CD14-positive monocyte (primary cell): ENCODE measurements at regions not wholly inside any gene's neighbourhood (a gene's known extent, or its start where the extent isn't known, plus 50 kb on each side); places are given as distances from the start of the nearest gene placed in this dataset.

ENCODE experiments used
- DNase-seq, 3 donors: peaks; one replicate each; pipeline ENCODE4 v3.0.0-alpha.2; 2011 to 2022
- H2AFZ ChIP-seq: 2 replicates; pipeline ENCODE4 v1.6.0; 2012; ENCODE audit warnings: mild to moderate bottlenecking, low read depth, low read length, inconsistent platforms; ENCODE audit not compliant: insufficient read depth, poor library complexity, severe bottlenecking
- H3K27ac ChIP-seq, 2 donors: 1 replicate in 1 of 2; 2 replicates in 1 of 2; pipeline ENCODE4 v1.5.1; 2012 to 2013; ENCODE audit warnings: low read length in 2 of 2, control low read depth in 1 of 2, inconsistent platforms in 1 of 2, low read depth in 1 of 2, mild to moderate bottlenecking in 1 of 2
- H3K27me3 ChIP-seq, 2 donors: one replicate each; pipeline versions ENCODE4 v1.6.0 to v1.6.1; 2011 to 2013; ENCODE audit warnings: low read length in 2 of 2; ENCODE audit not compliant: control insufficient read depth in 2 of 2, insufficient read depth in 2 of 2
- H3K36me3 ChIP-seq, 2 donors: replicated peaks in 1 of 2; 1 replicate in 1 of 2; 2 replicates in 1 of 2; pipeline versions ENCODE4 v1.5.1 to v1.6.1; 2012 to 2013; ENCODE audit warnings: low read length in 2 of 2, control low read depth in 1 of 2, inconsistent platforms in 1 of 2, mild to moderate bottlenecking in 1 of 2; ENCODE audit not compliant: insufficient read depth in 2 of 2, control insufficient read depth in 1 of 2
- H3K4me1 ChIP-seq, 2 donors: 1 replicate in 1 of 2; 2 replicates in 1 of 2; pipeline versions ENCODE4 v1.5.1 to v1.6.1; 2012 to 2013; ENCODE audit warnings: low read length in 2 of 2, control low read depth in 1 of 2, inconsistent platforms in 1 of 2, mild to moderate bottlenecking in 1 of 2, moderate library complexity in 1 of 2; ENCODE audit not compliant: insufficient read depth in 2 of 2, control insufficient read depth in 1 of 2
- H3K4me2 ChIP-seq: replicated peaks from 2 replicates; pipeline ENCODE3; 2012; ENCODE audit warnings: low read length, moderate library complexity, mild to moderate bottlenecking; ENCODE audit not compliant: poor library complexity, severe bottlenecking; ENCODE audit errors: extremely low read depth
- H3K4me3 ChIP-seq, 3 experiments: fragments of 200-600 bp in 1 of 3; sonication (generic) in 1 of 3; replicated peaks in 1 of 3; 1 replicate in 2 of 3; 2 replicates in 1 of 3; pipeline ENCODE4 v1.5.1; 2011 to 2013; ENCODE audit warnings: low read length in 3 of 3, mild to moderate bottlenecking in 3 of 3, control low read depth in 2 of 3, low read depth in 2 of 3, inconsistent platforms in 1 of 3, moderate library complexity in 1 of 3
- H3K79me2 ChIP-seq: 2 replicates; pipeline ENCODE4 v1.6.0; 2012; ENCODE audit warnings: mild to moderate bottlenecking, control low read depth, inconsistent platforms, low read length, moderate library complexity; ENCODE audit not compliant: insufficient read depth
- H3K9ac ChIP-seq: 2 replicates; pipeline ENCODE4 v1.6.0; 2017; ENCODE audit warnings: low read length, mild to moderate bottlenecking; ENCODE audit not compliant: insufficient read depth, poor library complexity, severe bottlenecking
- H3K9me3 ChIP-seq, 2 donors: replicated peaks in 1 of 2; 1 replicate in 1 of 2; 2 replicates in 1 of 2; pipeline versions ENCODE4 v1.5.1 to v1.6.1; 2012 to 2013; ENCODE audit warnings: low read length in 2 of 2, control low read depth in 1 of 2; ENCODE audit not compliant: control insufficient read depth in 1 of 2, insufficient read depth in 1 of 2
- H4K20me1 ChIP-seq: 2 replicates; pipeline ENCODE4 v1.6.0; 2012; ENCODE audit warnings: mild to moderate bottlenecking, low read length, control low read depth, moderate library complexity; ENCODE audit not compliant: insufficient read depth
- H3K27ac Mint-ChIP-seq, 7 donors: one replicate each; pipeline ENCODE4 v1.8.0; 2020; ENCODE audit warnings: mild to moderate bottlenecking in 7 of 7, mixed read lengths in 7 of 7, moderate library complexity in 6 of 7, inconsistent platforms in 2 of 7
- H3K27me3 Mint-ChIP-seq, 3 donors: one replicate each; pipeline ENCODE4 v1.8.0; 2021 to 2022; ENCODE audit warnings: low read depth in 3 of 3, mild to moderate bottlenecking in 3 of 3, mixed read lengths in 3 of 3, moderate library complexity in 3 of 3, inconsistent platforms in 1 of 3
- H3K36me3 Mint-ChIP-seq, 2 donors: one replicate each; pipeline ENCODE4 v1.8.0; 2020; ENCODE audit warnings: mixed read lengths in 2 of 2, inconsistent platforms in 1 of 2, mild to moderate bottlenecking in 1 of 2
- H3K4me1 Mint-ChIP-seq: one replicate; pipeline ENCODE4 v1.8.0; 2020; ENCODE audit warnings: mild to moderate bottlenecking, mixed read lengths
- H3K4me3 Mint-ChIP-seq, 2 donors: one replicate each; pipeline ENCODE4 v1.8.0; 2020; ENCODE audit warnings: mild to moderate bottlenecking in 2 of 2, mixed read lengths in 2 of 2, moderate library complexity in 1 of 2
- H3K9me3 Mint-ChIP-seq, 7 donors: one replicate each; pipeline ENCODE4 v1.8.0; 2020 to 2022; ENCODE audit warnings: mixed read lengths in 7 of 7, mild to moderate bottlenecking in 6 of 7, moderate library complexity in 6 of 7, inconsistent platforms in 2 of 7
- CTCF ChIP-seq: fragments of 200-600 bp; IDR thresholded peaks from one replicate; pipeline ENCODE4 v1.8.0; 2022; ENCODE audit warnings: antibody characterized with exemption, mild to moderate bottlenecking
- WGBS: methylation state at CpG from one replicate; pipeline ENCODE4 v1.1.5; 2013; ENCODE audit warnings: missing lambda C conversion rate; ENCODE audit not compliant: insufficient coverage; 5-methylcytosine and 5-hydroxymethylcytosine counted together
- intact Hi-C, 2 donors: fragments of 100-400 bp; cut with micrococcal nuclease; formaldehyde crosslinking; loops; one replicate each; pipeline versions ENCODE4 v1.15.0 to v1.15.1; 2023

DNA sequence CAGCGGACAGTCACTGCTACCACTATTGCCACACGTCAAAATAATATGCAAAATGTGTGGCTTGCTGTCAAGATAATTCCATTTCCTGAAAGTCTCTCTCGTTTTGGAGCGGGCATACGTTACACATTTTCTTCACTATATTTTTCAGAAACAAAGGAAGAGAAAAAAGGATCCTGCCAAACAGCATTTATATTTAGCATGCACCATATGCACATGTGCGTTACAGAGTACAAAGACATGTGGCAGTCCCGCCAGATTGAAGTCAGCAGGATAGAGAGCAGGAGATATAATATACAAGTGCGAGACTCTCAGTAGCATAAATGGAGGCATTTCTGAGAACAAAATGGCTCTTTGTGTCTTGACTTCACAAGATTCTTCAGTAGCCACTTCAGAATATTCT, 221.6 kb upstream of the KIF2A start:
- WGBS: 81% methylated on average over 4 of the region's 8 CpGs
- Histone ChIP-seq H3K4me3 (no peak overlapping the region), H3K4me1 (no peaks in the 10 kb centered on the region), H3K36me3 (no peaks in the 10 kb centered on the region), H3K9ac (no peak overlapping the region), H3K9me3 (no peaks in the 10 kb centered on the region), H3K27ac (no peak overlapping the region), H3K27me3 (no peaks in the 10 kb centered on the region), H3K79me2 (no peaks in the 10 kb centered on the region), H4K20me1 (no peaks in the 10 kb centered on the region), H3K4me2 (no peak overlapping the region), H2AFZ (no peak overlapping the region)
- Mint-ChIP-seq H3K9me3 (peaks cover 0 to 5% (median 0%) of the 10 kb centered on the region in 7 donors), H3K4me1 (no peaks in the 10 kb centered on the region), H3K36me3 (no peaks in the 10 kb centered on the region), H3K27ac (no peak overlapping the region), H3K4me3 (no peak overlapping the region), H3K27me3 (peaks cover 0 to 2% (median 2%) of the 10 kb centered on the region in 3 donors)
- no peak for DNase-seq
- no peak for TF ChIP-seq CTCF
- intact Hi-C loops: no loop called here

GRCh38 chr5:62090953-62091352, 215.1 kb upstream of the KIF2A start:
- H2AFZ ChIP-seq: no peak overlapping the region
- no peaks in the 10 kb centered on the region for H3K9me3 ChIP-seq
- Mint-ChIP-seq H3K36me3 (no peaks in the 10 kb centered on the region), H3K27me3 (peaks cover 0 to 2% (median 0%) of the 10 kb centered on the region in 3 donors), H3K4me1 (peaks cover 5% of the 10 kb centered on the region), H3K27ac (no peak overlapping the region), H3K4me3 (no peak overlapping the region), H3K9me3 (peaks cover 0 to 5% (median 2%) of the 10 kb centered on the region in 7 donors)
- no peak for TF ChIP-seq CTCF
- H3K36me3 ChIP-seq: no peaks in the 10 kb centered on the region
- no peaks in the 10 kb centered on the region for H3K79me2 ChIP-seq
- no peaks in the 10 kb centered on the region for H4K20me1 ChIP-seq
- no peaks in the 10 kb centered on the region for H3K27me3 ChIP-seq
- intact Hi-C loops: no loop called here
- H3K4me2 ChIP-seq: no peak overlapping the region
- H3K4me1 ChIP-seq: no peaks in the 10 kb centered on the region
- DNase-seq: no peak
- no peak overlapping the region for H3K27ac ChIP-seq
- no peak overlapping the region for H3K4me3 ChIP-seq
- no peak overlapping the region for H3K9ac ChIP-seq
